ENCODE measurements at regions not wholly inside any gene's neighbourhood (a gene's known extent, or its start where the extent isn't known, plus 50 kb on each side); places are given as distances from the start of the nearest gene placed in this dataset.
"Not testable (repeated sequence)": the region's sequence is repeated elsewhere in the genome, so short reads cannot be mapped to it uniquely, and the experiment has no call there.

- not testable (repeated sequence) for DNase-seq (ENCODE audit: low read depth in 2 of 2)
These were observed 75.3 kb downstream of the BARX1 start for GRCh38 chr9:93879662-93880407.

GRCh38 chr9:93875330-93875729 is 79.8 kb downstream of the BARX1 start:
- no peak for DNase-seq (ENCODE audit: low read depth in 2 of 2)

- DNase-seq (ENCODE audit: low read depth in 2 of 2) = no peak
These were observed 80.9 kb downstream of the BARX1 start for GRCh38 chr9:93874242-93874641.

GRCh38 chr9:93871286-93871685 is 83.9 kb downstream of the BARX1 start:
- DNase-seq (ENCODE audit: low read depth in 2 of 2) = no peak

GRCh38 chr9:93869863-93870262 is 85.3 kb downstream of the BARX1 start:
- DNase-seq (ENCODE audit: low read depth in 2 of 2) = no peak

- DNase-seq (ENCODE audit: low read depth in 2 of 2) = no peak
These were observed 86.1 kb downstream of the BARX1 start for GRCh38 chr9:93869088-93869487.

- DNase-seq (ENCODE audit: low read depth in 2 of 2) = no peak
These were observed 89.4 kb downstream of the BARX1 start for GRCh38 chr9:93865716-93866115.

- DNase-seq (ENCODE audit: low read depth in 2 of 2) = no peak
These were observed 89.9 kb downstream of the BARX1 start for GRCh38 chr9:93865245-93865644.

- DNase-seq (ENCODE audit: low read depth in 2 of 2) = no peak
These were observed 90.3 kb downstream of the BARX1 start for GRCh38 chr9:93864840-93865239.

GRCh38 chr9:93864032-93864431 is 91.1 kb downstream of the BARX1 start:
- DNase-seq (ENCODE audit: low read depth in 2 of 2) = no peak

GRCh38 chr9:93862877-93863545 is 92.1 kb downstream of the BARX1 start:
- no peak for DNase-seq (ENCODE audit: low read depth in 2 of 2)

GRCh38 chr9:93861736-93862358 is 93.3 kb downstream of the BARX1 start:
- no peak for DNase-seq (ENCODE audit: low read depth in 2 of 2)

- no peak for DNase-seq (ENCODE audit: low read depth in 2 of 2)
These were observed 94.2 kb downstream of the BARX1 start for GRCh38 chr9:93860694-93861658.

- no peak for DNase-seq (ENCODE audit: low read depth in 2 of 2)
These were observed 95.5 kb downstream of the BARX1 start for GRCh38 chr9:93859431-93860215.

- DNase-seq (ENCODE audit: low read depth in 2 of 2) = no peak
These were observed 97.6 kb downstream of the BARX1 start for GRCh38 chr9:93857528-93857927.

GRCh38 chr9:93852728-93853127 is 102.4 kb downstream of the BARX1 start:
- DNase-seq (ENCODE audit: low read depth in 2 of 2) = no peak

GRCh38 chr9:93846349-93846748 is 108.8 kb downstream of the BARX1 start:
- DNase-seq (ENCODE audit: low read depth in 2 of 2) = no peak

GRCh38 chr9:93843396-93843795 is 111.8 kb downstream of the BARX1 start:
- no peak for DNase-seq (ENCODE audit: low read depth in 2 of 2)

- DNase-seq (ENCODE audit: low read depth in 2 of 2) = no peak
These were observed 124.5 kb downstream of the BARX1 start for GRCh38 chr9:93830606-93831005.

GRCh38 chr9:93830012-93830596 is 125.1 kb downstream of the BARX1 start:
- no peak for DNase-seq (ENCODE audit: low read depth in 2 of 2)

Measured in stimulated activated CD4-positive, alpha-beta T cell treated with anti-CD3 and anti-CD28 coated beads, Interleukin-4, amount 100 ng/mL, for 48 hours (primary cell).